GM23248 (cell line): ENCODE measurements at regions not wholly inside any gene's neighbourhood (a gene's known extent, or its start where the extent isn't known, plus 50 kb on each side); places are given as distances from the start of the nearest gene placed in this dataset.

Source experiments
- DNase-seq: peaks from one replicate; pipeline ENCODE4 v3.0.0-alpha.2; 2015
- H2AFZ ChIP-seq: fragments of 200-600 bp; sonication (generic); 2 replicates; pipeline ENCODE4 v1.6.1; 2016; ENCODE audit warnings: antibody characterized with exemption
- H3F3A ChIP-seq: fragments of 200-600 bp; sonication (generic); 2 replicates; pipeline ENCODE4 v1.6.1; 2016; ENCODE audit warnings: mild to moderate bottlenecking, antibody characterized with exemption, mixed run types; ENCODE audit not compliant: insufficient read depth
- H3K27ac ChIP-seq: fragments of 200-600 bp; sonication (generic); 2 replicates; pipeline ENCODE4 v1.5.1; 2016; ENCODE audit warnings: mild to moderate bottlenecking
- H3K27me3 ChIP-seq: fragments of 200-600 bp; sonication (generic); replicated peaks from 2 replicates; pipeline ENCODE4 v1.6.1; 2016; ENCODE audit warnings: mild to moderate bottlenecking; ENCODE audit not compliant: insufficient read depth
- H3K36me3 ChIP-seq: fragments of 200-600 bp; sonication (generic); 2 replicates; pipeline ENCODE4 v1.6.1; 2016; ENCODE audit warnings: low read depth, mild to moderate bottlenecking
- H3K4me1 ChIP-seq: fragments of 200-600 bp; sonication (generic); 2 replicates; pipeline ENCODE4 v1.6.1; 2016; ENCODE audit warnings: mild to moderate bottlenecking; ENCODE audit not compliant: insufficient read depth
- H3K4me2 ChIP-seq: fragments of 200-600 bp; sonication (generic); one replicate; pipeline ENCODE4 v1.6.1; 2016; ENCODE audit warnings: mild to moderate bottlenecking; ENCODE audit not compliant: unreplicated experiment
- H3K4me3 ChIP-seq: fragments of 200-600 bp; sonication (generic); 2 replicates; pipeline ENCODE4 v1.5.1; 2016; ENCODE audit warnings: mild to moderate bottlenecking
- H3K79me2 ChIP-seq: fragments of 200-600 bp; sonication (generic); 2 replicates; pipeline ENCODE4 v1.6.1; 2016; ENCODE audit warnings: mild to moderate bottlenecking; ENCODE audit not compliant: insufficient read depth
- H3K9ac ChIP-seq: fragments of 200-600 bp; sonication (generic); 2 replicates; pipeline ENCODE4 v1.6.1; 2016; ENCODE audit warnings: mild to moderate bottlenecking
- H3K9me2 ChIP-seq: fragments of 200-600 bp; sonication (generic); 2 replicates; pipeline ENCODE4 v1.6.1; 2016; ENCODE audit warnings: mixed run types, mild to moderate bottlenecking, moderate library complexity; ENCODE audit not compliant: insufficient read depth
- H3K9me3 ChIP-seq: fragments of 200-600 bp; sonication (generic); one replicate; pipeline ENCODE4 v1.6.1; 2017; ENCODE audit warnings: low read depth
- H4K20me1 ChIP-seq: fragments of 200-600 bp; sonication (generic); 2 replicates; pipeline ENCODE4 v1.6.0; 2016; ENCODE audit not compliant: insufficient read depth
- EZH2 ChIP-seq: fragments of 200-600 bp; sonication (generic); IDR thresholded peaks from 2 replicates; pipeline ENCODE4 v1.6.1; 2018; ENCODE audit warnings: antibody characterized with exemption, mild to moderate bottlenecking; ENCODE audit not compliant: insufficient read depth, poor library complexity, severe bottlenecking
- EZH2phosphoT487 ChIP-seq: fragments of 200-600 bp; sonication (generic); IDR thresholded peaks from 2 replicates; pipeline ENCODE4 v1.6.1; 2018; ENCODE audit warnings: antibody characterized with exemption, moderate library complexity, mild to moderate bottlenecking, low read depth; ENCODE audit not compliant: insufficient read depth
- WGBS, 2 experiments: methylation state at CpG; one replicate each; pipeline ENCODE4 v1.1.6; 2015 to 2017; ENCODE audit warnings: low lambda C conversion rate in 2 of 2, low coverage in 1 of 2; ENCODE audit errors: missing lambda C conversion rate in 2 of 2; 5-methylcytosine and 5-hydroxymethylcytosine counted together
- in situ Hi-C: fragments of 300-500 bp; cut with MboI; formaldehyde crosslinking; loops from 2 replicates; pipeline ENCODE4 v1.15.0; 2020

- H2AFZ ChIP-seq: no peak overlapping the region
- 36 to 41% methylated on average over 5 of the region's 5 CpGs for WGBS, 2 experiments
- H3K4me2 ChIP-seq: no peak overlapping the region
- no peaks in the 10 kb centered on the region for H3K79me2 ChIP-seq
- H3K36me3 ChIP-seq: no peaks in the 10 kb centered on the region
- H3K27me3 ChIP-seq: no peaks in the 10 kb centered on the region
- no peaks in the 10 kb centered on the region for H3K9me3 ChIP-seq
- TF ChIP-seq EZH2 (no peak), EZH2phosphoT487 (no peak)
- in situ Hi-C loops: no loop called here
- no peak overlapping the region for H3K4me3 ChIP-seq
- no peaks in the 10 kb centered on the region for H3K4me1 ChIP-seq
- no peaks in the 10 kb centered on the region for H4K20me1 ChIP-seq
- no peak overlapping the region for H3K9ac ChIP-seq
- H3K9me2 ChIP-seq: no peaks in the 10 kb centered on the region
- no peak for DNase-seq
- H3K27ac ChIP-seq: no peak overlapping the region
- no peaks in the 10 kb centered on the region for H3F3A ChIP-seq
Observed at GRCh38 chr9:84129529-84129928, 148.9 kb downstream of the RMI1 start.

- H3K36me3 ChIP-seq: no peaks in the 10 kb centered on the region
- TF ChIP-seq EZH2phosphoT487 (no peak), EZH2 (no peak)
- no peak overlapping the region for H3K4me3 ChIP-seq
- WGBS, 2 experiments: 60 to 64% methylated on average over 13 of the region's 13 CpGs
- H3K4me1 ChIP-seq: 0 out of 2 replicates have a peak, but pooled peaks cover 3% of the 10 kb centered on the region
- H3K4me2 ChIP-seq: no peak overlapping the region
- DNase-seq: peak; percentile 58
- no peaks in the 10 kb centered on the region for H3K9me2 ChIP-seq
- H3K27ac ChIP-seq: no peak overlapping the region
- H3K27me3 ChIP-seq: peaks cover 16% of the 10 kb centered on the region
- H3F3A ChIP-seq: no peaks in the 10 kb centered on the region
- H3K79me2 ChIP-seq: no peaks in the 10 kb centered on the region
- in situ Hi-C loops: no loop called here
- no peak overlapping the region for H3K9ac ChIP-seq
- H3K9me3 ChIP-seq: no peaks in the 10 kb centered on the region
- H2AFZ ChIP-seq: no peak overlapping the region
- no peaks in the 10 kb centered on the region for H4K20me1 ChIP-seq
Observed at GRCh38 chr9:84136119-84136868, 155.7 kb downstream of the RMI1 start.

GRCh38 chr9:84137968-84138367 lies 157.4 kb downstream of the RMI1 start:
- H3K4me2 ChIP-seq: no peak overlapping the region
- 81 to 84% methylated on average over 2 of the region's 2 CpGs for WGBS, 2 experiments
- H3K4me3 ChIP-seq: no peak overlapping the region
- DNase-seq: no peak
- no peak overlapping the region for H3K9ac ChIP-seq
- no peak for TF ChIP-seq EZH2phosphoT487
- no peak for TF ChIP-seq EZH2
- H3K9me2 ChIP-seq: no peaks in the 10 kb centered on the region
- H3K27me3 ChIP-seq: peaks cover 26% of the 10 kb centered on the region
- 0 out of 2 replicates have a peak, but pooled peaks cover 3% of the 10 kb centered on the region for H3K4me1 ChIP-seq
- H3F3A ChIP-seq: no peaks in the 10 kb centered on the region
- H3K27ac ChIP-seq: no peak overlapping the region
- H4K20me1 ChIP-seq: no peaks in the 10 kb centered on the region
- H3K36me3 ChIP-seq: no peaks in the 10 kb centered on the region
- no peak overlapping the region for H2AFZ ChIP-seq
- in situ Hi-C loops: no loop called here
- no peaks in the 10 kb centered on the region for H3K79me2 ChIP-seq
- no peaks in the 10 kb centered on the region for H3K9me3 ChIP-seq

DNA sequence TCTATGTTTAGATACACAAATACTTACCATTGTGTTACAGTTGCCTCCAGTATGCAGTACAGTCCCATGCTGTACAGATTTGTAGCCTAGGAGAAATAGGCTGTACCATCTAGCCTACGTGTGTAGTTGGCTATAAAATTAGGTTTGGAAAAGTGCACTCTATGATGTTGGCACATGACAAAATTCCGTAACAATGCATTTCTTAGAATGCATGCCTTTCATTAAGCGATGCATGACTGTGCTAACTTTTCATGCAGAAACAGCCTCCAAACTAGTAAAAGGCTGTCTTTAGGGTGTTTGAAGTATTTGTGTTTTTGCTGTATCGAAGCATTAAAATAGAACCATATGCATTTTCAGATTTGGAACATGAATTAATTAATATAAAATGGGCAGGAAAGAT lies 157.9 kb downstream of the RMI1 start:
- Histone ChIP-seq H3K9ac (no peak overlapping the region), H3K79me2 (no peaks in the 10 kb centered on the region), H3K36me3 (no peaks in the 10 kb centered on the region), H2AFZ (no peak overlapping the region), H3K4me1 (0 out of 2 replicates have a peak, but pooled peaks cover 3% of the 10 kb centered on the region), H3K27ac (no peak overlapping the region), H3K9me2 (no peaks in the 10 kb centered on the region), H3F3A (no peaks in the 10 kb centered on the region), H3K4me3 (no peak overlapping the region), H3K27me3 (peaks cover 26% of the 10 kb centered on the region), H3K4me2 (no peak overlapping the region), H3K9me3 (no peaks in the 10 kb centered on the region), H4K20me1 (no peaks in the 10 kb centered on the region)
- TF ChIP-seq EZH2phosphoT487 (no peak), EZH2 (no peak)
- in situ Hi-C loops: no loop called here
- no peak for DNase-seq
- WGBS, 2 experiments: 83 to 87% methylated on average over 4 of the region's 4 CpGs
